Sciatic nerve (tissue), 2 donors: ENCODE measurements at regions not wholly inside any gene's neighbourhood (a gene's known extent, or its start where the extent isn't known, plus 50 kb on each side); places are given as distances from the start of the nearest gene placed in this dataset.
"Not testable (repeated sequence)": the region's sequence is repeated elsewhere in the genome, so short reads cannot be mapped to it uniquely, and the experiment has no call there.

Experiments
- ATAC-seq: fragments of 200-7000 bp; cut with Tn5 transposase; one replicate; pipeline ENCODE4 v1.9.1; 2020; ENCODE audit warnings: mild to moderate bottlenecking, moderate library complexity
- DNase-seq: peaks from one replicate; pipeline ENCODE4 v3.0.0-alpha.2; 2020; ENCODE audit warnings: low spot score
- intact Hi-C: fragments of 100-400 bp; cut with DNase I; formaldehyde crosslinking; loops from one replicate; pipeline ENCODE4 v1.14.2; 2022
- donor health status: DM: no; HTN: no; CAD: no.
- donor health status: DM: no; HTN: no; CAD: no.

GRCh38 chr11:23311986-23312940 is 452.0 kb upstream of the CCDC179 start:
- intact Hi-C loops = no loop called here
- ATAC-seq = no peak
- no peak for DNase-seq

GRCh38 chr11:23313001-23313400 is 452.7 kb upstream of the CCDC179 start:
- intact Hi-C loops = no loop called here
- ATAC-seq = no peak

GRCh38 chr11:23314162-23314561 is 453.9 kb upstream of the CCDC179 start:
- ATAC-seq = no peak
- intact Hi-C loops = no loop called here
- no peak for DNase-seq

More at GRCh38 chr11:23313001-23313400, 452.7 kb upstream of the CCDC179 start:
- no peak for DNase-seq

- DNase-seq = no peak
- ATAC-seq = no peak
- intact Hi-C loops = no loop called here
These were observed 455.0 kb upstream of the CCDC179 start for GRCh38 chr11:23315286-23315685.

- no peak for ATAC-seq
- DNase-seq = no peak
- intact Hi-C loops = no loop called here
These were observed 457.5 kb upstream of the CCDC179 start for GRCh38 chr11:23317816-23318215.

- intact Hi-C loops = no loop called here
- ATAC-seq = no peak
- DNase-seq = no peak
These were observed 458.4 kb upstream of the CCDC179 start for GRCh38 chr11:23318670-23319069.

GRCh38 chr11:23320131-23320530 is 459.9 kb upstream of the CCDC179 start:
- ATAC-seq (no peak), DNase-seq (no peak)
- intact Hi-C loops = no loop called here

- DNase-seq, intact Hi-C loops, ATAC-seq: not testable (repeated sequence)
These were observed 475.3 kb upstream of the CCDC179 start for GRCh38 chr11:23335586-23335985.

GRCh38 chr11:23336961-23337360 is 476.7 kb upstream of the CCDC179 start:
- intact Hi-C loops = no loop called here
- ATAC-seq (no peak), DNase-seq (no peak)

- intact Hi-C loops = no loop called here
- DNase-seq (no peak), ATAC-seq (no peak)
These were observed 493.3 kb upstream of the CCDC179 start for GRCh38 chr11:23353611-23354010.

- intact Hi-C loops = no loop called here
- no peak for DNase-seq
- ATAC-seq = peak; percentile 49
These were observed 499.0 kb upstream of the CCDC179 start for GRCh38 chr11:23359297-23359696.

- no peak for ATAC-seq
- intact Hi-C loops = no loop called here
- no peak for DNase-seq
These were observed 503.8 kb upstream of the CCDC179 start for GRCh38 chr11:23364076-23364475.

- DNase-seq (no peak), ATAC-seq (no peak)
- intact Hi-C loops = no loop called here
These were observed 510.5 kb upstream of the CCDC179 start for GRCh38 chr11:23370580-23371275.

- intact Hi-C loops = no loop called here
- ATAC-seq (no peak), DNase-seq (no peak)
These were observed 517.6 kb upstream of the CCDC179 start for GRCh38 chr11:23377909-23378308.

- ATAC-seq = no peak
- no peak for DNase-seq
- intact Hi-C loops = loop anchor here (5.0 kb wide), 1 partner anchor 916 kb away; no protein-coding TSS in a partner anchor
These were observed 530.8 kb upstream of the CCDC179 start for GRCh38 chr11:23391031-23391430.

- ATAC-seq (no peak), DNase-seq (no peak)
- intact Hi-C loops = no loop called here
These were observed 537.8 kb upstream of the CCDC179 start for GRCh38 chr11:23398052-23398451.

GRCh38 chr11:23399995-23400394 is 539.7 kb upstream of the CCDC179 start:
- ATAC-seq (no peak), DNase-seq (no peak)
- intact Hi-C loops = no loop called here

- peak; percentile 44 for DNase-seq
- ATAC-seq = no peak
- intact Hi-C loops = no loop called here
These were observed 543.2 kb upstream of the CCDC179 start for GRCh38 chr11:23403210-23404185.
